ENCODE measurements at regions not wholly inside any gene's neighbourhood (a gene's known extent, or its start where the extent isn't known, plus 50 kb on each side); places are given as distances from the start of the nearest gene placed in this dataset.

GRCh38 chr12:77767756-77768343, 62.8 kb upstream of the NAV3 start:
- no peak for TF ChIP-seq CTCF (IDR thresholded peaks at IDR 0.05)
- TF ChIP-seq POLR2A (IDR thresholded peaks at IDR 0.05): no peak

Measured in thyroid gland (tissue), 4 donors.